Thyroid gland (tissue), 4 donors: ENCODE measurements at regions not wholly inside any gene's neighbourhood (a gene's known extent, or its start where the extent isn't known, plus 50 kb on each side); places are given as distances from the start of the nearest gene placed in this dataset.

Experiments used
- CTCF ChIP-seq, 6 experiments: fragments of 200-600 bp in 3 of 6; fragments of 450-650 bp in 3 of 6; sonication (generic) in 3 of 6; IDR thresholded peaks; one replicate each; pipeline ENCODE4 v1.5.1; 2016 to 2019; ENCODE audit warnings: antibody characterized with exemption in 6 of 6, mild to moderate bottlenecking in 2 of 6, inconsistent platforms in 1 of 6, moderate library complexity in 1 of 6
- POLR2A ChIP-seq, 2 donors: fragments of 450-650 bp; IDR thresholded peaks; one replicate each; pipeline ENCODE4 v1.6.1; 2017; ENCODE audit warnings: antibody characterized with exemption in 2 of 2, mild to moderate bottlenecking in 2 of 2, moderate library complexity in 1 of 2

GRCh38 chr5:44199408-44199807 lies 189.8 kb downstream of the FGF10 start:
- no peak for TF ChIP-seq CTCF (IDR thresholded peaks at IDR 0.05)
- TF ChIP-seq POLR2A (IDR thresholded peaks at IDR 0.05) = no peak
